ENCODE measurements at regions not wholly inside any gene's neighbourhood (a gene's known extent, or its start where the extent isn't known, plus 50 kb on each side); places are given as distances from the start of the nearest gene placed in this dataset.

DNA sequence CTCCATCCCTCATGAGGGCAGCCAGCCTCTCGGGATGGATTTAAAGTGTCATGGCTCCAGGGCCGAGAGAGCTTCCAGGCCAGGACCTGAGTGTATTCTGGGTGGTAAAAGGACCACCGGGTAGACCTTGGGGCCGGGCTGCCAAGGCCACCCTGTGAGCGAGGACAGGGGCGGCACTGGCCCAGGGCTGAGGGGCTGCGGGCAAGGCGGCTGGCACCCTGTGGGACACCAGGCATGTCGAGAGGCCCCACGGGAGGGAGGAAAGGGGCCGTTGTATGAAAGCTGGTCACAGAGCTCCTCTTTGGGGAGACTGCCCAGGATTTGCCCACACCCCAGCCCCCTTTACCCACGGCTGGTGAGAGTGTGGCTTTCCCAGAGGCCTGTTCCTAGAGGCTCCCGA is 92.3 kb upstream of the RTL6 start:
- Mint-ChIP-seq H3K27me3 (peaks cover 38% of the 10 kb centered on the region), H3K4me3 (no peak overlapping the region), H3K36me3 (ENCODE audit: low read depth) (no peaks in the 10 kb centered on the region), H3K27ac (no peak overlapping the region), H3K9me3 (no peaks in the 10 kb centered on the region), H3K4me1 (peaks cover 10% of the 10 kb centered on the region)
- DNase-seq: no peak
- ChIA-PET POLR2A (no interaction called here), CTCF (no interaction called here)

DNA sequence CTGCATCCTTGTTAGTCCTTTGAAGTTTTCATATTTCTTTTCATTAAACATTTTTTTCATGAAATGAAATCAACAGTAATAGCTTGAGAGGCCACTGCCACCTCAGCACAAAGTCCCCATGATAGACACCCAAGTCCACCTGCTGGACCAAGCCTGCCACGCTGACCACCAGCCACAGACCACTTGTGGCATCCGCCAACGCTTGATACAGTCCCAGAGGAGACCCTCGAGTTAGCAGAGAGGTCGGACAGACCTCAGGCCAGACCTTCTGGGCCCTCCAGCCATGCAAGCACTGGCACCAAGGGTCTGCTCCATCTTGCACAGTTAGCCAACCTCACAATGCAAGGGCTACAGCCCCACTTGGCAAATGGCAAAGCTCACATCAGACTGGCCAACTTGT is 91.8 kb upstream of the RTL6 start:
- H3K4me1 Mint-ChIP-seq: peaks cover 10% of the 10 kb centered on the region
- H3K4me3 Mint-ChIP-seq: no peak overlapping the region
- peaks cover 34% of the 10 kb centered on the region for H3K27me3 Mint-ChIP-seq
- POLR2A ChIA-PET: no interaction called here
- no peak for DNase-seq
- H3K9me3 Mint-ChIP-seq: no peaks in the 10 kb centered on the region
- H3K27ac Mint-ChIP-seq: no peak overlapping the region
- CTCF ChIA-PET: no interaction called here
- H3K36me3 Mint-ChIP-seq (ENCODE audit: low read depth): no peaks in the 10 kb centered on the region

DNA sequence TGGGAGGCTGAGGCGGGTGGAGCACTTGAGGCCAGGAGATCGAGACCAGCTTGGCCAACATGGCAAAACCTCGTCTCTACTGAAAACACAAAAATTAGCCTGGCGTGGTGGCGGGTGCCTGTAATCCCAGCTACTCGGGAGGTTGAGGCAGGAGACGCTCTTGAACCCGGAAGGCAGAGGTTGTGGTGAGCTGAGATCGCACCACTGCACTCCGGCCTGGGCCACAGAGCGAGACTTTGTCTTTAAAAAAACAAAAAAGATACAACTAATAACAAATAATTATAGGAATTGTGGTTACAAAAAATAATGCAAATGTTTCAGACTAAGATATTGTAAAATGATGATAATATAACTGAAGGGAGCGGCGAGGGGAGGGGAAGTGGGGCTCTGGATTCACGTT is 90.3 kb upstream of the RTL6 start:
- Mint-ChIP-seq H3K4me3 (no peak overlapping the region), H3K27me3 (peaks cover 34% of the 10 kb centered on the region), H3K36me3 (ENCODE audit: low read depth) (no peaks in the 10 kb centered on the region), H3K27ac (no peak overlapping the region), H3K4me1 (peaks cover 10% of the 10 kb centered on the region), H3K9me3 (no peaks in the 10 kb centered on the region)
- POLR2A ChIA-PET: no interaction called here
- CTCF ChIA-PET: no interaction called here
- no peak for DNase-seq

DNA sequence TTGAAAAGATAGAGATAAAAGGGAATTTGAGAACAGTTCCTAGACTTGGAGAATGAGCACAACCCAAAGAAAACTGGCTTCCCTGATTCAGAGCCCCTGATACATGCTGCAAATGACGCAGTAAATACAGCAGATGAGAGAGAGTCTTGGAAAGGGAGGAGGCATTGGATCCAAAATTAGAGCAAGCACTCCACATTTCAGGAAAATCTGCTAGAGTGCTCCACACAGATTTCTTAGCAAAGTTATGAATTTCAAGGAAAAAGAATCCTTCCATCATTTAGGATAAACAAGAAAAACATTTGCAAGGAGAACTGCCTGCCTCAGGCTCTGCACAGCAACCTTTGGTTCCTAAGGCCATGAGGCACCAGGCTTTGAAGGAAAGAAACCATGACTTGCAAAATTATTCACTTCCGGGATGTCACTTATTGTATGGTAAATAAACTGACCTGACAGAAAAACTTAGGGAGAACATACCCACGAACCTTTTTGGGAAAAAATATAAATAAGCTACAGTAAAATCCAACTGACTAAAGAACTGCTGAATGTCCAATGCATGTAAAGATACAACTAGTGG is 89.8 kb upstream of the RTL6 start:
- H3K27me3 Mint-ChIP-seq: peaks cover 34% of the 10 kb centered on the region
- no peaks in the 10 kb centered on the region for H3K36me3 Mint-ChIP-seq (ENCODE audit: low read depth)
- no peak overlapping the region for H3K4me3 Mint-ChIP-seq
- H3K27ac Mint-ChIP-seq: no peak overlapping the region
- peaks cover 10% of the 10 kb centered on the region for H3K4me1 Mint-ChIP-seq
- POLR2A ChIA-PET: no interaction called here
- H3K9me3 Mint-ChIP-seq: no peaks in the 10 kb centered on the region
- CTCF ChIA-PET: no interaction called here
- DNase-seq: no peak

DNA sequence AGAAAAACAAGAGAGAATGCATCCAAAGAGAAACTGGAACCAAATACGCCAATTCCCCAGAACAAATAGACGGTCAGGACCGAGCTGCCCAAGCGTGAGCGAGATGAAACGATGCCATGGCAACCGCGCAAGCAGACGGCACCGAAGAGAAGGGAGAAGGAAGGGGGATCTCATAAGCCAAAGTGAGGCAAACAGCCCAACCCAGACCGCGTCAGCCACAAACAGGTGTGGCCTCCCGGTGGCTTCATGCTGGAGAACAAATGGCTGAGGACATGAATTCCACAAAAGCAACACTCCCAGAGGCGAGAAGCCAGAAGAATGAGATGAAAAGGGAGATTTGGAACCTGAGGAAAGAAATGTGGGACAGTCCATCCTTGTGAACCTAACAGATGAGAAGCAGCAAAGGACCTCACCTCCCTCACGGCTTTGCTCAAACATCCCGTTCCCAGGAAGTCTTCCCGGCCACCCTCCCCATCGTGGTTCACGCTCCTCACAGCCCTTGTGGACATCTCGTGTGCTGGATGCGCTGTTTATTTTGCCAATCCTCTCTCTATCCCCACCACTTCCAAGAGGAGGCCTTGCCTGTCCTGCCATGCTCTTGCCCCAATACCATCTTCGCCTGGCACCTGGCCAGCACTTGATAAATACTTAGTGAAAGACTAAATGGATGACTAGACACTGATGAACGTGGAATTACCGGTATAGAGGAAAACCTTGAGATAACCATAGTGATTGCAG is 89.1 kb upstream of the RTL6 start:
- Mint-ChIP-seq H3K4me3 (no peak overlapping the region), H3K27me3 (peaks cover 34% of the 10 kb centered on the region), H3K9me3 (no peaks in the 10 kb centered on the region), H3K27ac (no peak overlapping the region), H3K4me1 (peaks cover 10% of the 10 kb centered on the region), H3K36me3 (ENCODE audit: low read depth) (no peaks in the 10 kb centered on the region)
- ChIA-PET POLR2A (no interaction called here), CTCF (interaction anchor here (1.6 kb wide), 1 partner anchor 19 kb away, joined by 3 read pairs; no protein-coding TSS in a partner anchor)
- no peak for DNase-seq

DNA sequence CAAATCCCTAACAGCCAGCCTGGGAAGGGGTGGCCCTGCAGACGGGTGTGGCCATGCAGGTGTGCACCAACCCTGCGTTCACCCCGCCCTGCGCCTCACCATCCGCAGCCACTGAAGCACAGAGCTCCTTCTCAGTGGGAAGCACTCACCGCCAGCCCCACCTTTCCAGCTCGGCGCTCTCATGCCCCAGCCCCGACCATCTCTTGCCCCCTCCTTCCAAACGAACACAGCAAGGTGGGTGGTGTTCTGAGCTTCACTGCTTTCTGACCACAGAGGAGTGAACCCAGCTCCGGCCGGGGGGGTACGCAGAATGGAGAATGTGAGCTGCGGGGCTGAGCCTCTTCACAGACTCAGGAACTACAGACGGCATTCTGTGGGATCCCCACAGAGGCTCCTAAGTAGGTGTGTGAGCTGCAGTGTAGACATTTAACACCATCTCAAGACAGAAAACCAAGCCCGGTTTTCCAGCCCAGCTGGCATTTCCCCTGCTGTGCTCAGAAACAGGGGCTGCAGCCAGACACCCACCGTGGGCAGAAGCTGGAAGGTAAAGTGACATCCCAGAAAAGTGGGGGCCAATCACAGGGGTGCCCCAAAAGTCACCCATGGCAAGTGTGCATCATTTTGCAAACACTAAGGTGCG is 88.4 kb upstream of the RTL6 start:
- Mint-ChIP-seq H3K4me1 (peaks cover 10% of the 10 kb centered on the region), H3K9me3 (no peaks in the 10 kb centered on the region), H3K36me3 (ENCODE audit: low read depth) (no peaks in the 10 kb centered on the region), H3K4me3 (no peak overlapping the region), H3K27ac (no peak overlapping the region), H3K27me3 (peaks cover 34% of the 10 kb centered on the region)
- DNase-seq: no peak
- POLR2A ChIA-PET: no interaction called here
- CTCF ChIA-PET: interaction anchor here (1.6 kb wide), 1 partner anchor 19 kb away, joined by 3 read pairs; no protein-coding TSS in a partner anchor

DNA sequence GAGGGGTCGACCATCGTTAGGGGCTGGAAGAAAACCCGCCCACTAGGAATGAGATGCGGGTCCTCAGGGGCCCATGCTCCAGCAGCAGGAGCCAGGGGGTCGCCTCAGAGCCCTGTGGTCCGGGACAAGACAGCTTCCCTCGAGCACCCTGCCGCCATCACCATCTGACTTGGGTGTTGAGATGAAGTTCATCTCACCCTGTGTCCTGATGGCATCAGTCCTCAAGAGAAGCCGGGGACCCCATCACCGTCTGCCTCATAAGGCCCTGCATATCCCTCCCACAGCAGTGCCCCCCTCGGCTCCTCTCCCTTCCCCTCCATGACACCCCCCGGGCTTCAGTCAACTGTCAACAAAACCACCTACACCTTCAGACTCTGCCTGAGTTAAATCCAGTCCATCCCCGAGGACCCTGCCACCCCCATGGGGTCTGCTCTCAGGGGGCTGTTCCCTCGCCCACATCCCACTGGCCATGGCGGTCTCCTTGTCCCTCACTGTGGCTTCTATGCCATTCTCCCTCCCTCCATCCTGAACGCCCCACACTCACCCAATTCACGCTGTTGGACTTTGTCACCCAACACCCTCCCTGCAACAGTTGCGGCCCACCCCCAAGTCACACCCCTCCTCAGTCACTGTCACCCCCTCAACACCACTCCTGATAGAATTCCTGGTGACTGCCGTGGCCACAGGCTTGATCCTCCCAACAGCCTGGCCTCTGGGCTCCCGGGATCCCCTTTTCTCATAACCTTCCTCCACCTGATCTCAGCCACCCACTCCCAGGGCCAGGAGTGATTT is 87.7 kb upstream of the RTL6 start:
- Mint-ChIP-seq H3K27ac (no peak overlapping the region), H3K9me3 (no peaks in the 10 kb centered on the region), H3K27me3 (peaks cover 34% of the 10 kb centered on the region), H3K36me3 (ENCODE audit: low read depth) (no peaks in the 10 kb centered on the region), H3K4me3 (no peak overlapping the region), H3K4me1 (peaks cover 10% of the 10 kb centered on the region)
- no peak for DNase-seq
- ChIA-PET POLR2A (no interaction called here), CTCF (interaction anchor here (1.6 kb wide), 1 partner anchor 18 kb away, joined by 3 read pairs; no protein-coding TSS in a partner anchor)

DNA sequence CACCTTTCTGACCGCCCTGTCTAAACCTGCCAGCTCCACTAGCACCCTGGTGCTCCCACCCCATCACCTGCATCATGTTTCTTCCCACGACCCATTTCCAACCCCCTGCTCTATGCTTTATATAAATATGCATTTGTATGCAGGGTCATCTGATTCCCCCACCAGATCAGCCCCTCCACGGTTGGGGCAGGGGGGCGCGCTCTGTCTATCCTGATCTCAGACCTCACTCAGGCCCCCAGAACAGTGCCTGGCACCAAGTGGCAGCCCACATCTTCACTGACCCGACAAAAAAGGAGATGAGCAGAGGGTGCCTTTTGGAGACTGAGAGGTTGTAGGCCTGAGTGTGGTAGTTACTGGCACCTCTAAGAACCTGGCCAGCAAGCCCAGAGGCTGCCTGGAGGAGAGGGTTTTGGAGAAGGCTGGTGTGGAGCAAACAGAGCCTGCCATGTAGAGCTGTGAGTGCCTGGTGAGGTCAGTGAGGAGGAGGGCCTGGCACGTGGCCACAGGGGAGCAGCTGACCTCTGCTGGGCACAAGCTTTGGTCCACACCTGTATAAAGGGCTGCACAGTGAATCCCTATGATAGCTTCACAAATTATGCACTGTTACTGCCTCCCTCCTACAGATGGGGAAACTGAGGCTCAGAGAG is 86.3 kb upstream of the RTL6 start:
- CTCF ChIA-PET: no interaction called here
- no peak overlapping the region for H3K27ac Mint-ChIP-seq
- H3K9me3 Mint-ChIP-seq: no peaks in the 10 kb centered on the region
- peaks cover 35% of the 10 kb centered on the region for H3K27me3 Mint-ChIP-seq
- no peaks in the 10 kb centered on the region for H3K36me3 Mint-ChIP-seq (ENCODE audit: low read depth)
- no peak for DNase-seq
- no peak overlapping the region for H3K4me3 Mint-ChIP-seq
- POLR2A ChIA-PET: no interaction called here
- peaks cover 10% of the 10 kb centered on the region for H3K4me1 Mint-ChIP-seq

DNA sequence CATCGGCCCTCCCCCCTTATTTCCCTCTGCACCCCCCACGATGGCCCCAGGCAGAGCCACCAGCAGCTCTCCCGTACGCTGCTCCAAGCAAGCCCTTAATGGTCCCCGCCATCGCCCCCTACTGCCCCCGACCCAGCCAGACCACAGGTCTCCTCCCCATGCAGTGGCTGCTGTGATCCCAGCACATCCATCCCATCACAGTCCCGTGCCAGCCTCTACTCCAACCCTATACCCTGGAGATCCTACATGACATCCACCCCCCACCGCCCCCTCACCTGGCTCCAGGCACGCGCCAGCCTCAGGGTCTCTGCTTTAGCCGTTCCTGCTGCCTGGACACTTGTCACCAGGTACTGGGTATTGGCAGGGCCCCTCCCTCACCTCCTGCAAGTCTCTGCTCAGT is 85.8 kb upstream of the RTL6 start:
- ChIA-PET CTCF (no interaction called here), POLR2A (no interaction called here)
- H3K4me3 Mint-ChIP-seq: no peak overlapping the region
- no peaks in the 10 kb centered on the region for H3K9me3 Mint-ChIP-seq
- H3K4me1 Mint-ChIP-seq: peaks cover 10% of the 10 kb centered on the region
- H3K27ac Mint-ChIP-seq: no peak overlapping the region
- DNase-seq: no peak
- peaks cover 32% of the 10 kb centered on the region for H3K27me3 Mint-ChIP-seq
- no peaks in the 10 kb centered on the region for H3K36me3 Mint-ChIP-seq (ENCODE audit: low read depth)

DNA sequence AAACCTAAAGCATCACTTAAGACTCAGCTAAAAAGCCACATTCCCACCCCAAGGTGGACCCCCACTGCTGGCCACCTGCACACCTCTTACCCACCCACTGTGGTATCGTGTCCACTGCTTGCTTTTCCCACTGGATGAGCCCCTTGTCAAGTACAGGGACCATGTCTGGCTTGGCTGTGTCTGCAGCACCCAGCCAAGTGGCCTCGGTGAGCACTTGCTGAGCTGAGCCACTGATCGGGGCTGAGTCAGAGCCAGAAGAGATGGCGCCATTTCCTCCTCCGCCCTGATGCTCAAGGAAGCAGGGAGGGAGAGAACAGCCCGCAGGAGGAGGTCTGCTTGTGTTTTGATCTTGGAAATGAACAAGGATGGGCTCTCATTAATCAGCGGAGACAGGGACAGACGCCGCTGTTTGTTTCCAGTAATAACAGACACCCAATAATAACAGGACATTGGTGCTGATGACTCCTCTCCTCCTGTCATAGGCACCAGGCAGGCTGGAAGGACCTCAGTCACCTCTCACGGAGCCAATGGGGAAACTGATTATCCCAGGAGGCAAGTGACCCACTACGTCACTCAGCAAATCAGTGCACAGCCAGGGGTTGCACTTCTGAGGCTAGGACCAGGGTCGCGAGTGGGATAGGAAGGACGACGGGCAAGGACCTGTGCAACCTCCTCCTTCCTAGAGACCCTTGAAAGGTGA is 85.2 kb upstream of the RTL6 start:
- H3K9me3 Mint-ChIP-seq: no peaks in the 10 kb centered on the region
- H3K36me3 Mint-ChIP-seq (ENCODE audit: low read depth): no peaks in the 10 kb centered on the region
- peaks cover 10% of the 10 kb centered on the region for H3K4me1 Mint-ChIP-seq
- CTCF ChIA-PET: no interaction called here
- no peak overlapping the region for H3K27ac Mint-ChIP-seq
- no peak for DNase-seq
- no peak overlapping the region for H3K4me3 Mint-ChIP-seq
- H3K27me3 Mint-ChIP-seq: peaks cover 32% of the 10 kb centered on the region
- POLR2A ChIA-PET: no interaction called here

DNA sequence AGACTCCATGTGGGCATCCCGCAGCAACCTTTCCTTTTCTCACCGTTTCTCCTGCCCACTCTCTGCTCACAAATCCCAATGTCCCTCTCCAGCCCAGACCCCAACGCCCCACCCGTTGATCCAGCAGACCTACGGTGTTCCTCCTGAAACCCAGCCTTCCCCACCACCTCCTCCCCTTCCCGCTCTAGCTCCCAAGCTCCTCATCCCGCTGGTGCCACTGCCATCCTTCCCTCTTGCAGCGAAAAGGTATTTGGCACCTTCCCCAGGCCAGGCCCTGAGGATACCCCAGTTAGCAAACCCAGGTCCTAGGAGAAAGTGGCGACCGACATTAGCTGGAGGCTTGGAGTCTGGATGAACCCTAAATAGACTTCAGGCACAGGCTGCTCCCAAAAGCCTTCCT is 84.0 kb upstream of the RTL6 start:
- ChIA-PET POLR2A (no interaction called here), CTCF (no interaction called here)
- Mint-ChIP-seq H3K4me3 (no peak overlapping the region), H3K36me3 (ENCODE audit: low read depth) (no peaks in the 10 kb centered on the region), H3K4me1 (peaks cover 5% of the 10 kb centered on the region), H3K27ac (no peak overlapping the region), H3K9me3 (no peaks in the 10 kb centered on the region), H3K27me3 (peaks cover 22% of the 10 kb centered on the region)
- DNase-seq: no peak

DNA sequence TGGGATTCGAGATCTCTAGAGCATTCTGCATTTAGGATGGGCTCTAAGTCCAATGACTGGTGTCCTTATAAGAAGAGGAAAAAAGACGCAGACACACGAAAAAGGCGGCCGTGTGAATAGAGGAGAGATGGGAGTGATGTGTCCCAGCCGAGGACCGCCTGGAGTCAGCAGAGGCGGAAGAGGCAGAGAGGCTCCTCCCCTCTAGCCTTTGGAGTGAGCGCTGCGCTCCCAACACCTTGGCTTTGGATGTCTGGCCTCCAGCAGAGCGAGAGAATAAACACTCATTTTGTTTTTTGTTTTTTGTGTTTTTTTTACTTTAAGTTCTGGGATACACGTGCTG is 83.0 kb upstream of the RTL6 start:
- POLR2A ChIA-PET: no interaction called here
- Mint-ChIP-seq H3K27ac (no peak overlapping the region), H3K27me3 (peaks cover 17% of the 10 kb centered on the region), H3K36me3 (ENCODE audit: low read depth) (no peaks in the 10 kb centered on the region), H3K4me1 (no peaks in the 10 kb centered on the region), H3K9me3 (no peaks in the 10 kb centered on the region), H3K4me3 (no peak overlapping the region)
- no peak for DNase-seq
- CTCF ChIA-PET: no interaction called here

All from activated CD4-positive, alpha-beta memory T cell treated with anti-CD3 and anti-CD28 coated beads, Interleukin-2, amount 10 ng/mL, durations not matched to agents 7 days and 5 days (primary cell).